ENCODE measurements at regions not wholly inside any gene's neighbourhood (a gene's known extent, or its start where the extent isn't known, plus 50 kb on each side); places are given as distances from the start of the nearest gene placed in this dataset.
"Not testable (repeated sequence)": the region's sequence is repeated elsewhere in the genome, so short reads cannot be mapped to it uniquely, and the experiment has no call there.

- DNase-seq, result no peak
These were observed 226.9 kb upstream of the PKN2 start for GRCh38 chr1:88457197-88457596.

GRCh38 chr1:88461007-88461406 lies 223.1 kb upstream of the PKN2 start:
- no peak for DNase-seq

GRCh38 chr1:88462096-88462487 lies 222.0 kb upstream of the PKN2 start:
- no peak for DNase-seq

- DNase-seq, result peak; percentile 61
These were observed 221.4 kb upstream of the PKN2 start for GRCh38 chr1:88462488-88463261.

GRCh38 chr1:88463401-88463985 lies 220.6 kb upstream of the PKN2 start:
- DNase-seq, result no peak

GRCh38 chr1:88466011-88466410 lies 218.1 kb upstream of the PKN2 start:
- DNase-seq, result no peak

- no peak for DNase-seq
These were observed 217.0 kb upstream of the PKN2 start for GRCh38 chr1:88466899-88467580.

GRCh38 chr1:88472298-88472697 lies 211.8 kb upstream of the PKN2 start:
- no peak for DNase-seq

GRCh38 chr1:88472714-88473113 lies 211.4 kb upstream of the PKN2 start:
- DNase-seq, result no peak

GRCh38 chr1:88474555-88475304 lies 209.3 kb upstream of the PKN2 start:
- DNase-seq, result no peak

GRCh38 chr1:88484881-88485280 lies 199.2 kb upstream of the PKN2 start:
- DNase-seq, result no peak

- no peak for DNase-seq
These were observed 195.8 kb upstream of the PKN2 start for GRCh38 chr1:88488237-88488636.

- DNase-seq, result no peak
These were observed 193.4 kb upstream of the PKN2 start for GRCh38 chr1:88490676-88491075.

- no peak for DNase-seq
These were observed 184.4 kb upstream of the PKN2 start for GRCh38 chr1:88499671-88500070.

GRCh38 chr1:88502886-88503285 lies 181.2 kb upstream of the PKN2 start:
- DNase-seq, result no peak

GRCh38 chr1:88503646-88504045 lies 180.4 kb upstream of the PKN2 start:
- no peak for DNase-seq

- no peak for DNase-seq
These were observed 179.5 kb upstream of the PKN2 start for GRCh38 chr1:88504601-88505000.

GRCh38 chr1:88509379-88509778 lies 174.7 kb upstream of the PKN2 start:
- DNase-seq, result no peak

- no peak for DNase-seq
These were observed 169.5 kb upstream of the PKN2 start for GRCh38 chr1:88514544-88515060.

GRCh38 chr1:88517499-88517898 lies 166.6 kb upstream of the PKN2 start:
- not testable (repeated sequence) for DNase-seq

GRCh38 chr1:88519156-88519555 lies 164.9 kb upstream of the PKN2 start:
- DNase-seq, result no peak

GRCh38 chr1:88523854-88524528 lies 160.1 kb upstream of the PKN2 start:
- DNase-seq, result no peak

- DNase-seq, result no peak
These were observed 157.6 kb upstream of the PKN2 start for GRCh38 chr1:88526456-88526855.
